Fibroblast of skin of abdomen (primary cell): ENCODE measurements at regions not wholly inside any gene's neighbourhood (a gene's known extent, or its start where the extent isn't known, plus 50 kb on each side); places are given as distances from the start of the nearest gene placed in this dataset.

Experiments used
- DNase-seq: peaks from one replicate; pipeline ENCODE4 v3.0.0-alpha.2; 2013

DNA sequence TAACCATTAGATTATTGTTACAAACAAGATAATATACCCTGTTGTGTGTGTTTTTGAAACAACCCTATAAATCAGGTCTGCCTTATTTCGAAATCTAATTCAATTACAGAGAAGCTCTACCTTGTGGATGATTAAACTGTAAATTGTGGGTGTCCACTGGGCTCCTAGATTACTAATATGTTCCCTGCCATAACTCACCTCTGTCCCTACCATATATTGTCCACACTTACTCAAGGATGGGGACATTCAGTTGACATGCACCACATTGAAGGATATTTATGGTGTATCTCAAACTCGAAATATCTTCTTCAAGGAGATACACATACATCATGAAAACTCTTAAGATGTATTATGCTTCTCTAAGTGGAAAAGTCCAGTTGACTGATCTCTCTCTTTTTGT is 617.6 kb upstream of the EEF2KMT start:
- DNase-seq = no peak

GRCh38 chr16:5709889-5710288 is 612.3 kb upstream of the EEF2KMT start:
- no peak for DNase-seq

DNA sequence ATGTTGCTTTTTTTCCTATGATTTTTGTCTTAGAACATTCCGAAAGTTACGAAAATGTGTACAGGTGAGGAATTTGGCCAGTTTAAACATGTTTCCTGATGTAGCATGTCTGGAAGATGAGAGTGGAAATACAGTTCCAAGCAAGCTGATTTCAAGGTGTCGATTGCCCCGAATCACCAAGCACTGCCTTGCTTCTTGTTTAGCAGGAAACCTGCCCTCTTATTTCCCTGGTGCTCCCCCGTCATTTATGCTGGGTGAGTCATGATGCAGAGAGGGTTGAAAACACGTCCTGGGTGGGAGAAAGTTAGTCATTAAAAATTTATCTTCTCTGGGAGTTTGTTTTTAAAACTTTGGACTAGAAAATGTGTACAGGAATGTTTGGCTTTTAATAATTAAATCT is 608.6 kb upstream of the EEF2KMT start:
- DNase-seq = no peak

DNA sequence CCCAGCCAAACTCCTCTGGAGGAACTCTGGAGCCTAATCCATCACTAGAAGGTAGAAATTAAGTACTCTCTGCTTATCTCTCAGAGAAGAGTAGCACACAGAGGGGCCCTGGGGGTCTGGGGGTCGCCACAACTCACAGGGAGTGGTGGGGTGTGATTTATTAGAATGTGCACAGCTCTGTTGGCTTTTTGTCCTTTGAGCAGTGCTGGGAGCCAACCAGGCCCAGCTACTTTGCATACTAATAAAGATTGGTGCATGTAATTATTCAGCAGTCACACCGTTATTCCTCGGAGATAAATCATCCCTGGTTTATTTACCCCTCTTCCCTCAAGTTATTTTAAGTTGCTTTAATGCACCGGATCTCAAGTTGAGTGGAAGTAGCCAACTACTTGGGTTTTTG is 606.7 kb upstream of the EEF2KMT start:
- DNase-seq = no peak

- DNase-seq = no peak
These were observed 595.8 kb upstream of the EEF2KMT start for GRCh38 chr16:5693426-5693825.

GRCh38 chr16:5681966-5682365 is 584.4 kb upstream of the EEF2KMT start:
- no peak for DNase-seq

GRCh38 chr16:5678371-5678770 is 580.8 kb upstream of the EEF2KMT start:
- DNase-seq = no peak

DNA sequence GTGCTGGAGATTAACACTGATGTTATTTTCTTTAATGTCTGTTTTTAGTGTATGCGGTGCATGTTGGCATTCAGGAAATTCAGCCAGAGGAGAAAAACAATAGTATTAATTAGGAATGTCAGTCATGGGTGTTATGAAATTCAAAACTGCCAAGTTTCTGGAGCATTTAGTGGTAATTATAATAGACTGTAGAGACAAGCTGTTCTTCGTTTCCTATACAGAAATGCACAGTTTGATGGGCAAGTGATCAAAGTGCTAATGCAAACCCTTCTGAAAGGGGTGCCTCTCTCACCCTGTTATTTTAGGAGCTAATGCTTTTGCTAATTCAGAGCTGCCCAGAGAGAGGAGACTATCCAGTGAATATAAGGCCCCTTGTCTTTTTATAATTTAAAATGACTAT is 573.8 kb upstream of the EEF2KMT start:
- DNase-seq = no peak

GRCh38 chr16:5670198-5670597 is 572.6 kb upstream of the EEF2KMT start:
- no peak for DNase-seq

DNA sequence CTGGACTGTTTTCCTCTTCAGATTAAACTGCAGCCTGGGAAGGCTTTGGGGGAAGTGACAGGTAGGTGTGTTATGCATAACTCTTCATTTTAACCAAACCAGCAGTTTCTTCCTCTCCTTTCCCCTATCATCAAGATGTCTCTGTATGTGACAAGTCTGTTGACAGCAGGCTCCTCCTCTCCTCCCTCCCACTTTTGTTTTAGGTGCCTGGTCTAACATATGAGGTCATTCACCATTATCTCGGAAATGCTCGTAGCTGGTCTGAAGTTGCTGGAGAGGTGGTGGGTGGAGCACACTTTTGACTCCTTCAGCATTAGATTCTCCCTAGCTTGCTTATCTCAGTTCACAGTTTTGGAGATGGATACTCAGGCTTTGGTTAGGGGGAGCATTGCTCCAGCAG is 571.0 kb upstream of the EEF2KMT start:
- DNase-seq = no peak

DNA sequence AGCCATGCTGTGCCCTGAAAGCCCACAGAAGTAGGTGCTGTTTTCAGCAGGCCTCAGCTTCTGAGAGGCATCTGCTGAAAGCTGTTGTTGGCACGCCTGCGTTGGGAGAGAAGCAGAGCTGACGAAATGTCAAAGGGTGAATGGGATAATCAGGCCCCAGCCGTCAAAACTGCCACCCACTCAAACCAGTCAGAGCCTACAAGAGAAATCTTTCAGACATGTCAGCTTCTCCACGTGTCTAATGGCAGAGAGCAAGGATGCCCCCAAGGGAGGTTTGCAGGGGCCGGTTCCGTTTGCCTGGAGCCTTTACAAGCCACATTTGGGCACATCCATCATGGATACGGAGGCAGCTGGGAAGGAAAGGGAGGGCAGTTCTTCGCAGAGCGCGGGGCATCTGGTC is 568.2 kb upstream of the EEF2KMT start:
- DNase-seq = no peak

DNA sequence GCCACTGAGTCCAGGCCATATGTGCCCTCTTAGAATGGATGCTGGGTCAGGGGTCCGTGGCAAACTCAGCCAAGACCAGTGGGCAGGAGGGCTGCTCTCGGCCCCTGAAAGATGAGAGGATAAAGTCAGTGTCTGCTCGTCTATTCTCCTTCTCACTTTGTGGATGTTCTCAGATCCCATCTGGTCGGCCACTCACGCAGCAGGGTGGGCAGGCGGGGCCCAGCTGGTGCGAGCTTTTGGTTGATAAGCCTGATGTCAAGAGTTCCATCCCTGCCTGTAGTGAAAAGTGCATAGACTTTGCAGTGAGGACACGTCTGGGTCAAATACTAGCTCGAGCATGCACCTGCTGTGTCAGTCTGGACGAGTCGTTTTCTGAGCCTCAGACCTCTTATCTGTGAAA is 556.2 kb upstream of the EEF2KMT start:
- DNase-seq = no peak

GRCh38 chr16:5653041-5653440 is 555.4 kb upstream of the EEF2KMT start:
- DNase-seq = no peak

DNA sequence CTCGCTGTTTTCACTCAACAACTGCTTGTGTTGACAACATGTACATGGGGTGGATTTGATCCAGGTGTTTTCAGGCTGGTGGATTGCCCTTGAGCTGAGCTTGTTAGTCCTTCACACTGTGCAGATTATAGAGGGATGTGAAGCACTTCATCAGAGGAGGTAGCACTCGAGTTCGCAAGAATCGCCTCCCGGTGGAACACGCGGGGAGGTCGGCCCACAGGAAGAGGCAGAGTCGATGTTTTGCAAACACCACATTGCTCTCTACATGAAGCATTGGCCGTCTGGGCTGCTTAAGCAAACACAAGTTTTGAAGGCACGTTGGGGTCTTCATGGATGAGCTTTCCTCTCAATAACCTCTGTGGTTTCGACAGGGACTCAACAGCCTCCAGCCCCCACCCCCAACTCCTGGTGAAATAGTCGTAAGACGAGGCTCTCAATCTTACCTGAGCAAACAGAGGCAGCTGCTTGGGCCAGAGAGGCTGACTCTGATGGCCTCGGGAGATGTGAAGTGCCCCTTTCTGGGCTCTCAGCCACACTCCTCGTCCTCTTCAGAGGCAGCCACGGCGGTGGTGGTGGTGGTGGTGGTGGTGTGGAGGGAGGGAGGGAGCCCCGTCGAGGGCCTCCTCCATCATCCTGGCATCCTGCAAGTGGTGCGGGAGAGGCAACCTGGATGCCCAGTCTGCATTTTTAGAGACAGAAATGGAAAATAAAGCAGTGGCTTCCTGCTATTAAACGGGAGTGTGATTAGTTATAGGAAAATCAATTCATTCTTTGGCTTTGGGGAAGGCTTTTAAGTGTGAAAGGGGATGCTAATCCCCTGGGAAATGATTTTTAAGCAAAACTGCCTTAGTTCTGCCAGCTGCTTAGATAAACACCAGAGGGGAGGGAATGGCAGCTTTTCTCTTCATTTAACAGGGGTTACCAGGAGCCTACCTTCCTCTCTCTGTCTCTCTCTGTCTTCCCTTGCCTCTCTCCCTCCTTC is 552.5 kb upstream of the EEF2KMT start:
- DNase-seq = no peak

GRCh38 chr16:5647051-5647450 is 549.5 kb upstream of the EEF2KMT start:
- DNase-seq = no peak

DNA sequence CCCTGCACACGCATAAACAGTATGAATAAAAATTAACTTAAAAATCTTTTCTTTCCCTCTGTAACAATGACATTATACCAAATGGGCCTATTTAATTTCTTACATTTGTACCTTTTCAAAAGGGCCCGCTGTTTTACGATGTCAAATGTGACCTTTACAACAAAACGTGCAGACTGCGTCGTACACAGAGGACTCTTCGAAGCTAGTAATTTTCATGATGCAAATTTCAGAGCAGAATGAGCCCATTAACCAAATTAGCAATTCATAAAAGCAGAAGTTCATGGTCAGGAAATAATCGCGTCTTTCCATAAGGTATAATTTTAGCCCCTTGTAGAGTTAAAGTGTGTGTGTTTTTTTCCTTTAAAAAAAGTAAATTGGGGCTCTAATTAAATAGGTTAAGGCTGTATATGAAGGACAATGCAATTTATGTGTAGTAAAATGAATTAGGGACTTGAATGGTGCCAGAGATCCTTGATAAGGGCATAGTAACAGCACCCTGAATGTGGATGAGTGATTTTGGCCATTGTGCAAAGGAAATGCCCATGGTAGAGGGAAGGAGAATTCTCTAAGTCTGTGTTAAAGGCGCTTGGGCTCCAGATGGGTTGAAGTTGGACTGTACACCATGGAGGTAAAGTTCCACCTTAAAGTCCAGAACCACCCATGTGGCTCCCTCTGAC is 546.4 kb upstream of the EEF2KMT start:
- DNase-seq = no peak

- no peak for DNase-seq
These were observed 544.8 kb upstream of the EEF2KMT start for GRCh38 chr16:5642436-5642835.

DNA sequence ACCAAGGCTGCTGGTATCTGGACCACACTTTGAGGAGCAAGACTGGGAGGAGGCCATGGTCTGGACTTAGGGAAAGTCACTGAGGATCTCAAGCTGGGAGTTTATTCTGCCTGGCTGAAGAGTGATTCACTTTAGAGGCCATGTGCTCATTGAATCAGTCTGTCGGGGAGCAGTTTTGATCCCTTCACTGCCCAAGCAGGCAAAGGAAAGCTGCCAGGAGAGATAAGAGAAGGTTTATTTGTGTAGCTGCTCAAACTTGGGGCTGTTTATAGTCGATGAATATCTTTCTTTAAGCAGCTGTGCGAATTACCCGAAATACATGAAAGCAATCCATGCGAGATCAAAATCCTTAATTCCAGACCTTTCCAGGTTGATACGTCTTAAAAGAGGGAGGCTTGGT is 544.4 kb upstream of the EEF2KMT start:
- no peak for DNase-seq

DNA sequence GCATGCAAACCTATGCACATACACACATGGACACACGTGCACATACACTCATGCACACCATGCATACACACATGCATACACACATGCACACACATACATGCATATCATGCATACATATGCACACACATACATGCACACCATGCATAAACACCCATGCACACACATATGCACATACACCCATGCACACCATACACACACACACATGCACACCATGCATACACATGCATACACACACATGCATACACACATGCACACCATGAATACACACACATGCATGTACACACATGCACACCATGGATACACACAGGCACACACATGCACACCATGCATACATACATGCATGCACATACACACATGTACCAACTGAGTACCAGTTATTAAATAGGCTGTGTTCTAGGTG is 543.3 kb upstream of the EEF2KMT start:
- DNase-seq = no peak

- no peak for DNase-seq
These were observed 541.9 kb upstream of the EEF2KMT start for GRCh38 chr16:5639531-5639930.

DNA sequence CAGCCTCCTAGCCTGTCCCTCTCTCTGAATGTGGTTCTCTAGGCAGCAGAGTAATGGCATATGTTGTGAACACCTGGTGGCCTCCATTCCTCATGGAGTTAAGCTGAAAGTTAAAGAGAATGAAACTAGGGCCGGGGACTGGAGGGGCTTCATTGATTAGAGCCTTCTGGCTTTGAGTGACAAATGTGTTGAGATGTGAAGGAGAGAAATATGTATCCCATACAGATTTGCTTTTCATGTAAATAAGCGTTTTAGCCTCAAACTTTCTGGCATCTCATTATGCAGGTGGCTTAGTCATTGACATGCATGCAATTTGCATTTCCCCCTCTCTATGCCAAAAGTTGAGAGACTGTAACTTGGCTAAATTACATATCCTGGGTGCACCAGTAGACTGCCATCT is 537.7 kb upstream of the EEF2KMT start:
- no peak for DNase-seq

GRCh38 chr16:5634666-5635180 is 537.1 kb upstream of the EEF2KMT start:
- DNase-seq = no peak

DNA sequence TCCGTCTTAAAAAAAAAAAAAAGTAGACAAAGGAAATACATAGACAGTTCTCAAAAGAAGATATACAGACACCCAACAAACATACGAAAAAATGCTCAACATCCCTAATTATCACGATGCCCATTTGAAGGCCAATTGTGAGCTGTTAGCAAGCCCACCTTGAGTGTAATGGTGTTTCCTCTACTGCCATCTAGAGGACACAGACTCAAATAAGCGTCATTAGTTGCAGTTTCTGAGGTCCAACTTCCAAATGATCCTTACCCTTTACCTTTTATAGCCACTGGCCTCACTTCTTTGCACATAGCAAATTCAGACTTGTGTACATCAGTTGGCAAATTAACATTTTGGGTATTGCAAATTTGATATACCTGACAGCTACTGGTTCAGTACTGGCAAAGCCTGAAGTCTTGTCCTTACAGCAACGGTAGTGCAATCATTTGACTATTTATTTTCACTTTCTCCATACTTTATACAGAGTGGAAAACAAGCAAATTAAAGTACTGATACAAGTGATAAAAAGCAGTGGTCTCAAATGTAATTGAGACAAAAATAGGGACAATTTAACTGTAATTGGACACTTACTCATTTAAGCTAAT is 536.3 kb upstream of the EEF2KMT start:
- DNase-seq = no peak
